Aorta (tissue), 5 donors: ENCODE measurements at regions not wholly inside any gene's neighbourhood (a gene's known extent, or its start where the extent isn't known, plus 50 kb on each side); places are given as distances from the start of the nearest gene placed in this dataset.

Experiments
- ATAC-seq: fragments of 200-7000 bp; cut with Tn5 transposase; one replicate; pipeline ENCODE4 v1.9.1; 2022; ENCODE audit warnings: moderate library complexity; ENCODE audit not compliant: low FRiP score
- DNase-seq, 2 donors: peaks; one replicate each; pipeline ENCODE4 v3.0.0-alpha.2; 2020
- H3K27ac ChIP-seq, 2 donors: one replicate each; pipeline ENCODE4 v1.5.1; 2013; ENCODE audit warnings: low read length in 2 of 2, mild to moderate bottlenecking in 2 of 2, moderate library complexity in 2 of 2, control low read depth in 1 of 2, inconsistent platforms in 1 of 2, low read depth in 1 of 2
- H3K27me3 ChIP-seq, 2 donors: one replicate each; pipeline ENCODE4 v1.6.1; 2013; ENCODE audit warnings: control low read depth in 1 of 2, low read length in 1 of 2, mild to moderate bottlenecking in 1 of 2, moderate library complexity in 1 of 2; ENCODE audit not compliant: insufficient read depth in 2 of 2, control insufficient read depth in 1 of 2
- H3K36me3 ChIP-seq, 2 donors: one replicate each; pipeline ENCODE4 v1.6.1; 2013; ENCODE audit warnings: control low read depth in 1 of 2, low read length in 1 of 2, mild to moderate bottlenecking in 1 of 2; ENCODE audit not compliant: insufficient read depth in 2 of 2, control insufficient read depth in 1 of 2
- H3K4me1 ChIP-seq, 2 donors: one replicate each; pipeline ENCODE4 v1.6.1; 2013; ENCODE audit warnings: low read length in 2 of 2, control low read depth in 1 of 2, mild to moderate bottlenecking in 1 of 2, moderate library complexity in 1 of 2; ENCODE audit not compliant: insufficient read depth in 2 of 2, control insufficient read depth in 1 of 2
- H3K4me3 ChIP-seq, 2 donors: one replicate each; pipeline ENCODE4 v1.5.1; 2013; ENCODE audit warnings: low read length in 2 of 2, control low read depth in 1 of 2, mild to moderate bottlenecking in 1 of 2
- H3K9me3 ChIP-seq: one replicate; pipeline ENCODE4 v1.6.1; 2013; ENCODE audit warnings: mild to moderate bottlenecking, low read length; ENCODE audit not compliant: control insufficient read depth
- WGBS, 2 donors: extraction: QIAGEN DNeasy Blood & Tissue Kit; methylation state at CpG; one replicate each; pipeline ENCODE4 v1.1.7; 2013; 5-methylcytosine and 5-hydroxymethylcytosine counted together
- intact Hi-C, 2 donors: fragments of 100-400 bp; cut with DNase I; formaldehyde crosslinking; loops; one replicate each; pipeline versions ENCODE4 v1.14.2 to v1.15.0; 2022
- donor health status: healthy with polysubstance abuse.
- donor health status: Bipolar disorder and iron deficiency.
- donor health status: DM: no; HTN: no; CAD: no.
- donor health status: DM: no; HTN: no; CAD: no.
- donor health status: DM: yes; HTN: yes; CAD: no.

GRCh38 chr11:105398636-105399035, 211.2 kb upstream of the GRIA4 start:
- intact Hi-C loops: no loop called here
- Histone ChIP-seq H3K4me1 (no peaks in the 10 kb centered on the region), H3K27me3 (no peaks in the 10 kb centered on the region), H3K27ac (no peak overlapping the region), H3K9me3 (no peaks in the 10 kb centered on the region), H3K4me3 (no peak overlapping the region), H3K36me3 (no peaks in the 10 kb centered on the region)
- ATAC-seq: no peak
- no peak for DNase-seq

GRCh38 chr11:105393326-105393725, 216.5 kb upstream of the GRIA4 start:
- H3K36me3 ChIP-seq: no peaks in the 10 kb centered on the region
- DNase-seq: no peak
- intact Hi-C loops: no loop called here
- no peak overlapping the region for H3K27ac ChIP-seq
- no peak overlapping the region for H3K4me3 ChIP-seq
- H3K9me3 ChIP-seq: no peaks in the 10 kb centered on the region
- H3K27me3 ChIP-seq: no peaks in the 10 kb centered on the region
- WGBS, 2 donors: 65 to 79% methylated on average over 2 of the region's 2 CpGs
- no peak for ATAC-seq
- H3K4me1 ChIP-seq: no peaks in the 10 kb centered on the region

- ATAC-seq (no peak), DNase-seq (no peak)
- intact Hi-C loops: no loop called here
- Histone ChIP-seq H3K27ac (no peak overlapping the region), H3K9me3 (no peaks in the 10 kb centered on the region), H3K36me3 (no peaks in the 10 kb centered on the region), H3K27me3 (no peaks in the 10 kb centered on the region), H3K4me1 (no peaks in the 10 kb centered on the region), H3K4me3 (no peak overlapping the region)
- 91 to 100% methylated on average over 1 of the region's 1 CpG for WGBS, 2 donors
Measured at GRCh38 chr11:105392556-105392955, 217.3 kb upstream of the GRIA4 start.

- Histone ChIP-seq H3K36me3 (no peaks in the 10 kb centered on the region), H3K27me3 (no peaks in the 10 kb centered on the region), H3K4me3 (no peak overlapping the region), H3K27ac (no peak overlapping the region), H3K9me3 (no peaks in the 10 kb centered on the region), H3K4me1 (no peaks in the 10 kb centered on the region)
- 86 to 91% methylated on average over 5 of the region's 5 CpGs for WGBS, 2 donors
- intact Hi-C loops: no loop called here
- ATAC-seq: no peak
- DNase-seq: no peak
Measured at GRCh38 chr11:105389952-105390351, 219.9 kb upstream of the GRIA4 start.

DNA sequence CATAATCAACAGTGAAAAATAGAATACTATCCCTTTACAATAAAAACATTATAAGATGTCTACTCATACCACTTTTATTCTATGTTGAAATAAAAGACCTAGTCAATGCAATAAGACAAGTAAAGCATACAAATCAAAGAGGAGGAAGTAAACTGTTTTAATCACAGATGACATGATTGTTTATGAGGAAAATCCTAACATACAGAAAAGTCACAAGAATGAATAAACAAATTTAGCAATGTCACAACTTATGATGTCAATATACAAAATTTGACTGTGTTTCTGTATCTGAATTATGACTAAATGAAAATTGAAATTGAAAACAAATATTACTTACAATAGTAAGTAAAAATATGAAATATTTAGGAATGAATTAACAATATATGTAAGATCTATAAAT, 221.9 kb upstream of the GRIA4 start:
- H3K9me3 ChIP-seq: no peaks in the 10 kb centered on the region
- H3K36me3 ChIP-seq: no peaks in the 10 kb centered on the region
- no peak overlapping the region for H3K4me3 ChIP-seq
- no peaks in the 10 kb centered on the region for H3K27me3 ChIP-seq
- no peak for ATAC-seq
- no peak for DNase-seq
- intact Hi-C loops: no loop called here
- no peaks in the 10 kb centered on the region for H3K4me1 ChIP-seq
- no peak overlapping the region for H3K27ac ChIP-seq

GRCh38 chr11:105381941-105382340, 227.9 kb upstream of the GRIA4 start:
- H3K9me3 ChIP-seq: no peaks in the 10 kb centered on the region
- H3K36me3 ChIP-seq: no peaks in the 10 kb centered on the region
- ATAC-seq (no peak), DNase-seq (no peak)
- WGBS, 2 donors: 76 to 77% methylated on average over 3 of the region's 3 CpGs
- no peaks in the 10 kb centered on the region for H3K4me1 ChIP-seq
- intact Hi-C loops: no loop called here
- no peaks in the 10 kb centered on the region for H3K27me3 ChIP-seq
- H3K27ac ChIP-seq: no peak overlapping the region
- H3K4me3 ChIP-seq: no peak overlapping the region

DNA sequence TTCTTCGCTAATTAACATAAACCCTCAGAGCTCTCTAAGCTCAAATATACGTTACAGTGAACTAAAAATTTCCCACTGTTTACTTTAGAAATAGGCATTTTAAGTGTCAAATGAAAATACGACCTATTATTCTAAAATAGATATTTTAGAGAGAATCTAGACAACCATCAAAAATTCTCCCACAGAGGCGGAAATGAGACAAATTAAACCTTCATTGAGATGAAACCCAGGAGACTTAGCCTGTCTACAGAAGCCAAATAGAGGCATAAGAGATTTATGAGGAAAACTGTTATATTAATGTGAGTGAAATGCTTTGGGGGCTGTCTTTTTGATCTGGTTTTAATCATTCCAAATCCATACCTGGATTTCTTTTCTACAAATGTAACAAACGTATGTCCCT, 232.0 kb upstream of the GRIA4 start:
- WGBS, 2 donors: 38 to 47% methylated on average over 5 of the region's 5 CpGs
- DNase-seq (no peak), ATAC-seq (no peak)
- Histone ChIP-seq H3K36me3 (no peaks in the 10 kb centered on the region), H3K27me3 (no peaks in the 10 kb centered on the region), H3K9me3 (peaks cover 6% of the 10 kb centered on the region), H3K4me3 (no peak overlapping the region), H3K4me1 (no peaks in the 10 kb centered on the region), H3K27ac (no peak overlapping the region)
- intact Hi-C loops: no loop called here

- 12 to 26% methylated on average over 6 of the region's 6 CpGs for WGBS, 2 donors
- intact Hi-C loops: no loop called here
- Histone ChIP-seq H3K36me3 (no peaks in the 10 kb centered on the region), H3K27me3 (no peaks in the 10 kb centered on the region), H3K4me1 (no peaks in the 10 kb centered on the region), H3K4me3 (no peak overlapping the region), H3K9me3 (peaks cover 6% of the 10 kb centered on the region), H3K27ac (no peak overlapping the region)
- ATAC-seq (no peak), DNase-seq (no peak)
Measured at GRCh38 chr11:105372206-105372605, 232.6 kb upstream of the CARD18 start.

DNA sequence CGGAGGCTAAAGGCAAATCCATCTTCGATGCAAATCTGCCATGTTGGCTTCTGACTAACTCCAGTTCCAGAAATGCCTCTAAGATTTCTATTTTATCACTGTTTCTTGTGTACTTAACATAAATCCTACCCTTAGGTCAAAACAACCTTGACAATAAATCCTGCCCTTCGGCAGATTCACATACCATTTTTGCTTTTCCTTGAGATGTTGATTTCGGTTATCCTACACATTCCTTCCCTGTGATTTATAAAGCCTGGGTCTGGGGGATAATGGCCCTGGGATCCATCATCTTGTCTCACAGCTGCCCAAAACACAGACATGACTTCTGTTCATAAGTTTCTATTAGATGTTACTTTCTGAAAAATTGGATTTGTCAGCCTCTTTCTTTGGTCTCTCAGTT, 231.7 kb upstream of the CARD18 start:
- Histone ChIP-seq H3K27ac (no peak overlapping the region), H3K9me3 (peaks cover 6% of the 10 kb centered on the region), H3K4me1 (no peaks in the 10 kb centered on the region), H3K27me3 (no peaks in the 10 kb centered on the region), H3K4me3 (no peak overlapping the region), H3K36me3 (no peaks in the 10 kb centered on the region)
- WGBS, 2 donors: 16 to 22% methylated on average over 4 of the region's 4 CpGs
- DNase-seq (no peak), ATAC-seq (no peak)
- intact Hi-C loops: no loop called here

DNA sequence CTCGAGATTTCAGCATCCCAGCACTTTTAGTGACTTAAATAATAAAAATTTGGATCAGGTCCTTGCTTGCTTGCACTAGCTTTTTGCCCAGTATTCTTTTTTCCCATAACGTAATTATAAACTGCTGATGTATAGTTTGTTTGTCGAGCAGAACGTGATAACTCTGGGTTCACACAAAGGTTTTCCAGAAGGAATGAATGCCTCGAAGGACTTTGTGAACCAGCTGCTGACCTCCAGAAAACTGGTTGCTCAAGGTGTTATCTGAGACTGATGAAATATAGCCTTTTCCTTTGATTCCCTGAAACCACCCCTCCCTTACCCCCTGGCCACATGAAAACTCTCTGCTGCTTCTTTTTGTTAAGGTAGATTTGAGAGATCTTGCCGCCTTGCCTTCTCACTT, 229.1 kb upstream of the CARD18 start:
- Histone ChIP-seq H3K27me3 (no peaks in the 10 kb centered on the region), H3K36me3 (no peaks in the 10 kb centered on the region), H3K4me1 (no peaks in the 10 kb centered on the region), H3K4me3 (no peak overlapping the region), H3K9me3 (no peaks in the 10 kb centered on the region), H3K27ac (no peak overlapping the region)
- WGBS, 2 donors: 11 to 15% methylated on average over 6 of the region's 6 CpGs
- intact Hi-C loops: no loop called here
- DNase-seq (no peak), ATAC-seq (no peak)
